ENCODE measurements at regions not wholly inside any gene's neighbourhood (a gene's known extent, or its start where the extent isn't known, plus 50 kb on each side); places are given as distances from the start of the nearest gene placed in this dataset.

DNA sequence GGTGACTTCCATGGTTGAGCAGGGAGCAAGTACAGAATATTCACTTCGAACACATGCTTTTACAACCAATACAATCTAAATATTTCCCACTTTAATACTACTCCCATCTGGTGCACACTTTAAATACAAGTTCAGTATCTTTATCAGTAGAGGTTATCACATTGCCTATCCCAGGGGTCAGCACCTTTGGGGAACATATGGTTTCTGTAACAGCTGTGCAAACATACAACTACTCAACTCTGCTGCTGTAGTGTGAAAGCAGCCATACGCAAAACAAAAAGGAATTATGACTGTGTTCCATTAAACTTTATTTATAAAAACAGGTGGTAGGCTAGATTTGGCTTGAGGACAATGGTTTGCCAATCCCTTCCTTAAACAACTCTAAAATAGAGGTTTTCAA, 157.5 kb downstream of the XPNPEP1 start:
- Histone ChIP-seq H3K9ac (ENCODE audit: low read length) (no peak overlapping the region), H3K27ac (ENCODE audit: low read depth, low read length) (no peak overlapping the region), H3K9me2 (ENCODE audit: insufficient read depth) (no peaks in the 10 kb centered on the region), H3K4me3 (replicated peaks in 1 of 2; ENCODE audit: low read depth in 1 of 2, low read length in 2 of 2) (no peak overlapping the region), H3K4me2 (ENCODE audit: low read length) (no peak overlapping the region), H3K27me3 (ENCODE audit: insufficient read depth, low read length) (no peaks in the 10 kb centered on the region), H4K20me1 (ENCODE audit: insufficient read depth) (no peaks in the 10 kb centered on the region), H3K9me3 (ENCODE audit: control insufficient read depth in 1 of 2, insufficient read depth in 1 of 2, low read depth in 1 of 2, low read length in 2 of 2) (0 out of 4 replicates have a peak, but pooled peaks cover 0 to 3% of the 10 kb centered on the region in 2 experiments), H3K79me2 (ENCODE audit: insufficient read depth, low read length) (no peaks in the 10 kb centered on the region), H3K36me3 (ENCODE audit: control insufficient read depth in 1 of 2, insufficient read depth in 2 of 2, low read length in 2 of 2) (no peaks in the 10 kb centered on the region), H2AFZ (ENCODE audit: low read depth, low read length, poor library complexity, severe bottlenecking) (no peak overlapping the region), H3K4me1 (ENCODE audit: control insufficient read depth in 1 of 2, insufficient read depth in 2 of 2, low read length in 2 of 2) (no peaks in the 10 kb centered on the region)
- RAD21 ChIA-PET (ENCODE audit: low non-redundant PET in 1 of 2, low total read pairs in 2 of 2, uncharacterized antibody in 2 of 2, unreplicated experiment in 2 of 2) = no interaction called here
- DNase-seq (ENCODE audit: low read depth, low spot score) = no peak
- POLR2A ChIA-PET = no interaction called here
- TF ChIP-seq RAD21 (IDR thresholded peaks at IDR 0.05; ENCODE audit: low read depth) = no peak
- TF ChIP-seq TCF7L2 (IDR thresholded peaks at IDR 0.05; ENCODE audit: borderline replicate concordance, extremely low read depth, insufficient read depth, insufficient read length) = no peak
- TF ChIP-seq CEBPB (IDR thresholded peaks at IDR 0.05; ENCODE audit: low read depth) = no peak
- TF ChIP-seq YY1 (IDR thresholded peaks at IDR 0.05; ENCODE audit: extremely low read depth, insufficient replicate concordance, low read depth, low read length) = no peak
- TF ChIP-seq FOSL1 (IDR thresholded peaks at IDR 0.05; ENCODE audit: low read depth) = no peak
- TF ChIP-seq, protein P1, sequence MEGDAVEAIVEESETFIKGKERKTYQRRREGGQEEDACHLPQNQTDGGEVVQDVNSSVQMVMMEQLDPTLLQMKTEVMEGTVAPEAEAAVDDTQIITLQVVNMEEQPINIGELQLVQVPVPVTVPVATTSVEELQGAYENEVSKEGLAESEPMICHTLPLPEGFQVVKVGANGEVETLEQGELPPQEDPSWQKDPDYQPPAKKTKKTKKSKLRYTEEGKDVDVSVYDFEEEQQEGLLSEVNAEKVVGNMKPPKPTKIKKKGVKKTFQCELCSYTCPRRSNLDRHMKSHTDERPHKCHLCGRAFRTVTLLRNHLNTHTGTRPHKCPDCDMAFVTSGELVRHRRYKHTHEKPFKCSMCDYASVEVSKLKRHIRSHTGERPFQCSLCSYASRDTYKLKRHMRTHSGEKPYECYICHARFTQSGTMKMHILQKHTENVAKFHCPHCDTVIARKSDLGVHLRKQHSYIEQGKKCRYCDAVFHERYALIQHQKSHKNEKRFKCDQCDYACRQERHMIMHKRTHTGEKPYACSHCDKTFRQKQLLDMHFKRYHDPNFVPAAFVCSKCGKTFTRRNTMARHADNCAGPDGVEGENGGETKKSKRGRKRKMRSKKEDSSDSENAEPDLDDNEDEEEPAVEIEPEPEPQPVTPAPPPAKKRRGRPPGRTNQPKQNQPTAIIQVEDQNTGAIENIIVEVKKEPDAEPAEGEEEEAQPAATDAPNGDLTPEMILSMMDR (IDR thresholded peaks at IDR 0.05 in 2 of 3, conservative IDR thresholded peaks at IDR 0.05 in 1 of 3; ENCODE audit: borderline replicate concordance in 1 of 3, insufficient read depth in 1 of 3, low read depth in 2 of 3, low read length in 2 of 3) = no peak
- TF ChIP-seq, protein P2, sequence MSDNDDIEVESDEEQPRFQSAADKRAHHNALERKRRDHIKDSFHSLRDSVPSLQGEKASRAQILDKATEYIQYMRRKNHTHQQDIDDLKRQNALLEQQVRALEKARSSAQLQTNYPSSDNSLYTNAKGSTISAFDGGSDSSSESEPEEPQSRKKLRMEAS (IDR thresholded peaks at IDR 0.05) = no peak
- no peak for TF ChIP-seq EZH2 (IDR thresholded peaks at IDR 0.05)
- no peak for TF ChIP-seq ELF1 (IDR thresholded peaks at IDR 0.05; ENCODE audit: borderline replicate concordance, low read depth)
- no peak for TF ChIP-seq POLR2AphosphoS5 (IDR thresholded peaks at IDR 0.05; ENCODE audit: low read depth, low read length)
- intact Hi-C loops (cut with micrococcal nuclease) = no loop called here
- CTCF ChIA-PET = no interaction called here
- no peak for ATAC-seq
- BruUV-seq (replicated peaks) = no TSS peak

All from HCT116 (cell line).